Gastrocnemius medialis (tissue), 4 donors: ENCODE measurements at regions not wholly inside any gene's neighbourhood (a gene's known extent, or its start where the extent isn't known, plus 50 kb on each side); places are given as distances from the start of the nearest gene placed in this dataset.

ENCODE experiments used
- POLR2A ChIP-seq, 2 donors: fragments of 450-650 bp; IDR thresholded peaks; one replicate each; pipeline ENCODE4 v1.6.1; 2017; ENCODE audit warnings: antibody characterized with exemption in 2 of 2, mild to moderate bottlenecking in 2 of 2, moderate library complexity in 2 of 2
- TF ChIP-seq, protein P1 (sequence below), 5 experiments: fragments of 450-650 bp in 3 of 5; fragments of 200-600 bp in 2 of 5; sonication (generic) in 2 of 5; IDR thresholded peaks in 4 of 5; conservative IDR thresholded peaks in 1 of 5; 1 replicate in 4 of 5; 2 replicates in 1 of 5; pipeline ENCODE4 v1.5.1; 2016 to 2019; ENCODE audit warnings: antibody characterized with exemption in 5 of 5, mild to moderate bottlenecking in 3 of 5, moderate library complexity in 3 of 5

DNA sequence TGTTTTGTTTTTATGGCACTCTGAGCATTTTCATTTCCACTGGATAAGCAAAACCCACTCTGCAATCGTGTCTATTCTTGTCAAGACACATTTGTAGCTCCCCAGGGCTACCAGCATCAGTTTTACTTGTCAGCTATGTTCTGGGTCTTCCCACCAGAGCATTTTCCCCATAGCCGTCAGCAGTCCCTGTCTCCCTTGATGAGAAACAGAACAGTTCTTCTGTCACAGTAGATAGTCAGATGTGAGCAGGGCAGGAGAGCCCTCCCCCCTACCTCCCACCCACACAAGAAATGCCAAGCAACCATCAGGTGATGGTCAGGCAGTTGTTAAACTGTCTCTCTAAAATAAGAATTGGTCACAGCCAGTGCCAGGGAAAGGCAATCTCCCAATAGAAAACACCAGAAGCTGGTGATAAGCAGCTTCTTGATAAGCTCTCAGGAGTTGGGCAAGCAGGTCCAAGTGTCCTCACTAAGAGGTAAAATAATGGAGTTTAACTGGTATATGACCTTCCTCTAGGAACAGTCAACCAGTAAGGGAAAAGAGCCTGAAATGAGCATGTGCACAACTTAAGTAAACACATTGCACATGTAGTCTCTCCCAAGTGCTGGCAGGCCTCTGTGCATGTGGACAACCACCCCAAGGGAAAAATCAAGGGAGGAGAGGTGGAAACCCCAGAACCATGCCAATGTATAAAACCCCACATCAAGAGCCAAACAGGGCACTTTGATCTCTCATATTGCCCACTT is 208.2 kb downstream of the S1PR1 start:
- TF ChIP-seq, protein P1, sequence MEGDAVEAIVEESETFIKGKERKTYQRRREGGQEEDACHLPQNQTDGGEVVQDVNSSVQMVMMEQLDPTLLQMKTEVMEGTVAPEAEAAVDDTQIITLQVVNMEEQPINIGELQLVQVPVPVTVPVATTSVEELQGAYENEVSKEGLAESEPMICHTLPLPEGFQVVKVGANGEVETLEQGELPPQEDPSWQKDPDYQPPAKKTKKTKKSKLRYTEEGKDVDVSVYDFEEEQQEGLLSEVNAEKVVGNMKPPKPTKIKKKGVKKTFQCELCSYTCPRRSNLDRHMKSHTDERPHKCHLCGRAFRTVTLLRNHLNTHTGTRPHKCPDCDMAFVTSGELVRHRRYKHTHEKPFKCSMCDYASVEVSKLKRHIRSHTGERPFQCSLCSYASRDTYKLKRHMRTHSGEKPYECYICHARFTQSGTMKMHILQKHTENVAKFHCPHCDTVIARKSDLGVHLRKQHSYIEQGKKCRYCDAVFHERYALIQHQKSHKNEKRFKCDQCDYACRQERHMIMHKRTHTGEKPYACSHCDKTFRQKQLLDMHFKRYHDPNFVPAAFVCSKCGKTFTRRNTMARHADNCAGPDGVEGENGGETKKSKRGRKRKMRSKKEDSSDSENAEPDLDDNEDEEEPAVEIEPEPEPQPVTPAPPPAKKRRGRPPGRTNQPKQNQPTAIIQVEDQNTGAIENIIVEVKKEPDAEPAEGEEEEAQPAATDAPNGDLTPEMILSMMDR (IDR thresholded peaks at IDR 0.05 in 4 of 5, conservative IDR thresholded peaks at IDR 0.05 in 1 of 5), result no peak
- TF ChIP-seq POLR2A (IDR thresholded peaks at IDR 0.05), result no peak
